Neutrophil (primary cell): ENCODE measurements at regions not wholly inside any gene's neighbourhood (a gene's known extent, or its start where the extent isn't known, plus 50 kb on each side); places are given as distances from the start of the nearest gene placed in this dataset.

Experiments
- H3K27ac ChIP-seq: fragments of 200-600 bp; sonication (generic); 2 replicates; pipeline ENCODE4 v1.5.1; 2016; ENCODE audit warnings: mild to moderate bottlenecking, moderate library complexity
- H3K27me3 ChIP-seq: fragments of 200-600 bp; sonication (generic); 2 replicates; pipeline ENCODE4 v1.6.0; 2016; ENCODE audit warnings: mild to moderate bottlenecking
- H3K36me3 ChIP-seq: fragments of 200-600 bp; sonication (generic); 2 replicates; pipeline ENCODE4 v1.5.1; 2017
- H3K4me1 ChIP-seq, 2 experiments: fragments of 200-600 bp in 1 of 2; sonication (generic) in 1 of 2; 1 replicate in 1 of 2; 2 replicates in 1 of 2; pipeline versions ENCODE4 v1.5.1 to v1.6.1; 2013 to 2016; ENCODE audit warnings: low read depth in 1 of 2, low read length in 1 of 2, mild to moderate bottlenecking in 1 of 2, moderate library complexity in 1 of 2; ENCODE audit not compliant: control insufficient read depth in 1 of 2, insufficient read depth in 1 of 2
- H3K4me3 ChIP-seq, 2 experiments: fragments of 200-600 bp in 1 of 2; sonication (generic) in 1 of 2; 1 replicate in 1 of 2; 2 replicates in 1 of 2; pipeline ENCODE4 v1.5.1; 2013 to 2016; ENCODE audit warnings: low read depth in 1 of 2, low read length in 1 of 2, mild to moderate bottlenecking in 1 of 2, moderate library complexity in 1 of 2
- H3K9me3 ChIP-seq: fragments of 200-600 bp; sonication (generic); 2 replicates; pipeline ENCODE4 v1.5.1; 2016
- CTCF ChIP-seq: fragments of 200-600 bp; sonication (generic); IDR thresholded peaks from 2 replicates; pipeline ENCODE4 v1.5.1; 2016; ENCODE audit warnings: antibody characterized with exemption

GRCh38 chr13:112131713-112132113, 64.8 kb downstream of the SOX1 start:
- Histone ChIP-seq H3K27ac (no peak overlapping the region), H3K27me3 (no peaks in the 10 kb centered on the region), H3K4me3 (no peak overlapping the region), H3K4me1 (no peaks in the 10 kb centered on the region), H3K36me3 (no peaks in the 10 kb centered on the region), H3K9me3 (no peaks in the 10 kb centered on the region)
- TF ChIP-seq CTCF = no peak

- TF ChIP-seq CTCF = no peak
- Histone ChIP-seq H3K36me3 (no peaks in the 10 kb centered on the region), H3K9me3 (no peaks in the 10 kb centered on the region), H3K27me3 (no peaks in the 10 kb centered on the region), H3K4me1 (no peaks in the 10 kb centered on the region), H3K27ac (no peak overlapping the region), H3K4me3 (no peak overlapping the region)
These were observed 65.2 kb downstream of the SOX1 start for GRCh38 chr13:112132142-112132541.

- H3K4me3 ChIP-seq = no peak overlapping the region
These were observed 65.7 kb downstream of the SOX1 start for GRCh38 chr13:112132619-112133018.

GRCh38 chr13:112133499-112134390, 66.8 kb downstream of the SOX1 start:
- H3K36me3 ChIP-seq = no peaks in the 10 kb centered on the region
- no peaks in the 10 kb centered on the region for H3K4me1 ChIP-seq
- no peaks in the 10 kb centered on the region for H3K9me3 ChIP-seq
- H3K4me3 ChIP-seq = no peak overlapping the region
- TF ChIP-seq CTCF = no peak
- no peaks in the 10 kb centered on the region for H3K27me3 ChIP-seq
- no peak overlapping the region for H3K27ac ChIP-seq

More at GRCh38 chr13:112132619-112133018, 65.7 kb downstream of the SOX1 start:
- Histone ChIP-seq H3K4me1 (no peaks in the 10 kb centered on the region), H3K27ac (no peak overlapping the region), H3K9me3 (no peaks in the 10 kb centered on the region), H3K27me3 (no peaks in the 10 kb centered on the region), H3K36me3 (no peaks in the 10 kb centered on the region)
- no peak for TF ChIP-seq CTCF

- H3K36me3 ChIP-seq = no peaks in the 10 kb centered on the region
- H3K27me3 ChIP-seq = no peaks in the 10 kb centered on the region
- H3K9me3 ChIP-seq = no peaks in the 10 kb centered on the region
- no peak for TF ChIP-seq CTCF
- H3K4me1 ChIP-seq = no peaks in the 10 kb centered on the region
- no peak overlapping the region for H3K4me3 ChIP-seq
- H3K27ac ChIP-seq = no peak overlapping the region
These were observed 67.6 kb downstream of the SOX1 start for GRCh38 chr13:112134391-112135075.
